Activated CD8-positive, alpha-beta T cell treated with anti-CD3 and anti-CD28 coated beads for 36 hours (primary cell): ENCODE measurements at regions not wholly inside any gene's neighbourhood (a gene's known extent, or its start where the extent isn't known, plus 50 kb on each side); places are given as distances from the start of the nearest gene placed in this dataset.

ENCODE experiments used
- ATAC-seq: fragments of 200-7000 bp; cut with Tn5 transposase; one replicate; pipeline ENCODE4 v1.10.0; 2021; ENCODE audit warnings: mild to moderate bottlenecking, moderate library complexity
- CTCF ChIA-PET: fragments of 350-600 bp; sonication (Branson Sonifier 250); formaldehyde crosslinking; loops from one replicate; lab custom pipeline; 2021; ENCODE audit warnings: antibody characterized with exemption; lab: Charles Lee
- POLR2A ChIA-PET: fragments of 350-600 bp; sonication (Branson Sonifier 250); formaldehyde crosslinking; loops from one replicate; lab custom pipeline; 2021; ENCODE audit warnings: antibody characterized with exemption; lab: Charles Lee
- DNase-seq: peaks from one replicate; pipeline ENCODE4 v3.0.0-alpha.2; 2020
- H3K27ac Mint-ChIP-seq: one replicate; pipeline ENCODE4 v1.8.0; 2021; ENCODE audit warnings: mild to moderate bottlenecking, mixed read lengths
- H3K27me3 Mint-ChIP-seq: one replicate; pipeline ENCODE4 v1.8.0; 2021; ENCODE audit warnings: mixed read lengths
- H3K36me3 Mint-ChIP-seq: one replicate; pipeline ENCODE4 v1.8.0; 2021; ENCODE audit warnings: low read depth, mixed read lengths
- H3K4me1 Mint-ChIP-seq: one replicate; pipeline ENCODE4 v1.8.0; 2021; ENCODE audit warnings: low read depth, mixed read lengths
- H3K4me3 Mint-ChIP-seq: one replicate; pipeline ENCODE4 v1.8.0; 2021; ENCODE audit warnings: mild to moderate bottlenecking, moderate library complexity, mixed read lengths
- H3K9me3 Mint-ChIP-seq: one replicate; pipeline ENCODE4 v1.8.0; 2021; ENCODE audit warnings: mixed read lengths
- CTCF ChIP-seq: fragments of 200-600 bp; IDR thresholded peaks from one replicate; pipeline ENCODE4 v1.8.0; 2022; ENCODE audit warnings: antibody characterized with exemption, mild to moderate bottlenecking
- intact Hi-C: fragments of 100-400 bp; cut with micrococcal nuclease; formaldehyde crosslinking; loops from one replicate; pipeline ENCODE4 v1.10.0; 2022

- H3K9me3 Mint-ChIP-seq: no peaks in the 10 kb centered on the region
- CTCF ChIA-PET: no interaction called here
- POLR2A ChIA-PET: no interaction called here
- H3K4me3 Mint-ChIP-seq: no peak overlapping the region
- ATAC-seq (no peak), DNase-seq (no peak)
- no peaks in the 10 kb centered on the region for H3K4me1 Mint-ChIP-seq
- no peaks in the 10 kb centered on the region for H3K36me3 Mint-ChIP-seq
- no peak for TF ChIP-seq CTCF
- no peaks in the 10 kb centered on the region for H3K27me3 Mint-ChIP-seq
- H3K27ac Mint-ChIP-seq: no peak overlapping the region
- intact Hi-C loops: no loop called here
These were observed 260.5 kb downstream of the RFC3 start for GRCh38 chr13:34078334-34078999.

- H3K4me3 Mint-ChIP-seq: no peak overlapping the region
- H3K9me3 Mint-ChIP-seq: peaks cover 11% of the 10 kb centered on the region
- no peak for TF ChIP-seq CTCF
- ChIA-PET CTCF (no interaction called here), POLR2A (no interaction called here)
- no peak overlapping the region for H3K27ac Mint-ChIP-seq
- ATAC-seq (no peak), DNase-seq (no peak)
- intact Hi-C loops: no loop called here
- no peaks in the 10 kb centered on the region for H3K36me3 Mint-ChIP-seq
- no peaks in the 10 kb centered on the region for H3K27me3 Mint-ChIP-seq
- no peaks in the 10 kb centered on the region for H3K4me1 Mint-ChIP-seq
These were observed 267.3 kb downstream of the RFC3 start for GRCh38 chr13:34085204-34085603.

- CTCF ChIA-PET: no interaction called here
- Mint-ChIP-seq H3K36me3 (no peaks in the 10 kb centered on the region), H3K9me3 (peaks cover 11% of the 10 kb centered on the region), H3K4me3 (no peak overlapping the region), H3K4me1 (no peaks in the 10 kb centered on the region), H3K27ac (no peak overlapping the region), H3K27me3 (no peaks in the 10 kb centered on the region)
- intact Hi-C loops: no loop called here
- no peak for DNase-seq
- ATAC-seq: no peak
- TF ChIP-seq CTCF: no peak
- POLR2A ChIA-PET: no interaction called here
These were observed 268.3 kb downstream of the RFC3 start for GRCh38 chr13:34086281-34086680.

GRCh38 chr13:34087791-34088190 lies 269.8 kb downstream of the RFC3 start:
- H3K27me3 Mint-ChIP-seq: no peaks in the 10 kb centered on the region
- H3K27ac Mint-ChIP-seq: no peak overlapping the region
- ATAC-seq (no peak), DNase-seq (no peak)
- H3K4me3 Mint-ChIP-seq: no peak overlapping the region
- intact Hi-C loops: no loop called here
- CTCF ChIA-PET: no interaction called here
- peaks cover 11% of the 10 kb centered on the region for H3K9me3 Mint-ChIP-seq
- H3K36me3 Mint-ChIP-seq: no peaks in the 10 kb centered on the region
- H3K4me1 Mint-ChIP-seq: no peaks in the 10 kb centered on the region
- POLR2A ChIA-PET: no interaction called here
- TF ChIP-seq CTCF: no peak

GRCh38 chr13:34103854-34104253 lies 285.9 kb downstream of the RFC3 start:
- Mint-ChIP-seq H3K4me1 (no peaks in the 10 kb centered on the region), H3K9me3 (no peaks in the 10 kb centered on the region), H3K27me3 (no peaks in the 10 kb centered on the region), H3K36me3 (no peaks in the 10 kb centered on the region), H3K27ac (no peak overlapping the region), H3K4me3 (no peak overlapping the region)
- no peak for DNase-seq
- POLR2A ChIA-PET: no interaction called here
- CTCF ChIA-PET: no interaction called here
- ATAC-seq: no peak
- intact Hi-C loops: no loop called here
- TF ChIP-seq CTCF: no peak
